HL-60 (cell line): ENCODE measurements at regions not wholly inside any gene's neighbourhood (a gene's known extent, or its start where the extent isn't known, plus 50 kb on each side); places are given as distances from the start of the nearest gene placed in this dataset.

Source experiments
- DNase-seq, 2 experiments: peaks; one replicate each; pipeline ENCODE4 v3.0.0-alpha.2; 2010 to 2020; ENCODE audit warnings: low read depth in 1 of 2, low spot score in 1 of 2
- H3K27ac ChIP-seq: fragments of 250-450 bp; sonication (Bioruptor Pico); replicated peaks from 2 replicates; pipeline ENCODE4 v1.5.1; 2020; ENCODE audit warnings: mild to moderate bottlenecking, moderate library complexity
- H3K27me3 ChIP-seq: fragments of 250-450 bp; sonication (Bioruptor Pico); 2 replicates; pipeline ENCODE4 v1.5.1; 2021; ENCODE audit warnings: mild to moderate bottlenecking, moderate library complexity; ENCODE audit not compliant: insufficient read depth, poor library complexity, severe bottlenecking
- H3K4me3 ChIP-seq: replicated peaks from 2 replicates; pipeline ENCODE4 v1.5.1; 2011; ENCODE audit warnings: mild to moderate bottlenecking, control low read depth, low read length; ENCODE audit not compliant: insufficient read depth
- CTCF ChIP-seq: IDR thresholded peaks from one replicate; pipeline ENCODE4 v1.5.1; 2011; ENCODE audit warnings: low read length, control low read depth, inconsistent platforms; ENCODE audit not compliant: insufficient read depth
- GABPA ChIP-seq: IDR thresholded peaks from 2 replicates; pipeline ENCODE4 v1.6.1; 2012; ENCODE audit warnings: low read depth
- POLR2AphosphoS5 ChIP-seq: IDR thresholded peaks from 2 replicates; pipeline ENCODE4 v1.6.1; 2012; ENCODE audit warnings: low read depth
- REST ChIP-seq: IDR thresholded peaks from 2 replicates; pipeline ENCODE4 v1.6.1; 2012; ENCODE audit warnings: low read depth; ENCODE audit not compliant: insufficient replicate concordance
- SPI1 ChIP-seq: IDR thresholded peaks from 2 replicates; pipeline ENCODE4 v1.6.1; 2012; ENCODE audit warnings: low read depth, mild to moderate bottlenecking, borderline replicate concordance

GRCh38 chr3:94568041-94568440, 505.2 kb downstream of the NSUN3 start:
- no peak for DNase-seq
- no peaks in the 10 kb centered on the region for H3K27me3 ChIP-seq
- no peak overlapping the region for H3K4me3 ChIP-seq
- H3K27ac ChIP-seq: no peak overlapping the region
- no peak for TF ChIP-seq CTCF
- TF ChIP-seq POLR2AphosphoS5: no peak
- no peak for TF ChIP-seq SPI1
- TF ChIP-seq REST: no peak
- no peak for TF ChIP-seq GABPA

- Histone ChIP-seq H3K27me3 (no peaks in the 10 kb centered on the region), H3K27ac (no peak overlapping the region), H3K4me3 (no peak overlapping the region)
- TF ChIP-seq POLR2AphosphoS5: no peak
- TF ChIP-seq CTCF: no peak
- TF ChIP-seq GABPA: no peak
- no peak for TF ChIP-seq REST
- TF ChIP-seq SPI1: no peak
- DNase-seq: no peak
These were observed 510.5 kb downstream of the NSUN3 start for GRCh38 chr3:94573337-94573736.

GRCh38 chr3:94587291-94587690, 524.4 kb downstream of the NSUN3 start:
- Histone ChIP-seq H3K27ac (no peak overlapping the region), H3K4me3 (no peak overlapping the region), H3K27me3 (no peaks in the 10 kb centered on the region)
- TF ChIP-seq CTCF (no peak), POLR2AphosphoS5 (no peak), SPI1 (no peak), REST (no peak), GABPA (no peak)
- DNase-seq: no peak
